Upper lobe of right lung (tissue), 1 donor: ENCODE measurements at regions not wholly inside any gene's neighbourhood (a gene's known extent, or its start where the extent isn't known, plus 50 kb on each side); places are given as distances from the start of the nearest gene placed in this dataset.

Experiments used
- ATAC-seq: fragments of 200-7000 bp; cut with Tn5 transposase; one replicate; pipeline ENCODE4 v1.9.1; 2020; ENCODE audit warnings: mild to moderate bottlenecking, moderate library complexity
- DNase-seq: peaks from one replicate; pipeline ENCODE4 v3.0.0-alpha.2; 2020
- H3K27ac ChIP-seq: fragments of 200-600 bp; one replicate; pipeline ENCODE4 v1.8.0; 2022
- H3K27me3 ChIP-seq: fragments of 200-600 bp; one replicate; pipeline ENCODE4 v1.8.0; 2022; ENCODE audit warnings: mild to moderate bottlenecking
- H3K36me3 ChIP-seq: fragments of 200-600 bp; one replicate; pipeline ENCODE4 v1.8.0; 2022
- H3K4me1 ChIP-seq: fragments of 200-600 bp; one replicate; pipeline ENCODE4 v1.8.0; 2022
- H3K4me3 ChIP-seq: fragments of 200-600 bp; one replicate; pipeline ENCODE4 v1.8.0; 2022; ENCODE audit warnings: mild to moderate bottlenecking
- H3K9me3 ChIP-seq: fragments of 200-600 bp; one replicate; pipeline ENCODE4 v1.8.0; 2022
- intact Hi-C: fragments of 100-400 bp; cut with DNase I; formaldehyde crosslinking; loops from one replicate; pipeline ENCODE4 v1.11.0; 2022
- TF ChIP-seq, protein P1 (sequence below): fragments of 200-600 bp; IDR thresholded peaks from one replicate; pipeline ENCODE4 v1.8.0; 2022; ENCODE audit warnings: antibody characterized with exemption
- donor health status: DM: no; HTN: yes; CAD: no; lungs with severe emphysema.

DNA sequence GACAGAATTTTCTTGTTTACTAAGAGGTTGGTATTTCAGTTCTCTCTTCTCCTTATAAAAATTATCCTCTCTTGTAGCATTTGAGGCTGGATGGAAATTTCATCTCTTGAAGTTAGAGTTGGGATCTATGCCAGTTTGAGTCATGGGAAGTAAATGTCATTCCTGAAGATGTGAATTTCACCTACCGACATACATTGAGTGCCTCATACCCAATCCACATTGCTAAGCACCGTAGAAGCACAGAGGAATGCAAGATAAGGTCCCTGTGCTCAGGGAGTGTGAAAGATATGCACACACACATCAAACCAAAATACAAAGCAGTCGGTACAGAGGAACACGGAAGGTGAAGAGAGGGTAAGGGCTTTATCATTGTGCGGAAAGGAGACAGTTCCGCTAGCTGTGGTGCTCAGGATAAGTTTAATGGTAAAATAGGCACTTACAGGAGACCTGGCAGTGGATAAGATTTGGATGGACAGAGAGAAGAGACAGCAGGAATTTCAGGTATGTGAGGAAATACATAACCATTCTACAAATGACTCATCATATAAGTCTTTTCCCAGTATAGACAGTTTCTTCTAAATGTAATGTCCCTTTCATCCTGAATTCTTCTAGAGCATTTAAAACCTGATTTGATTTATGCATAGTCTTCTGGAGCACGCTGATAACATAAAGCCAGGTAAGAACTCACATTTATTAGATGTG is 205.3 kb upstream of the ST6GAL2 start:
- Histone ChIP-seq H3K27me3 (no peaks in the 10 kb centered on the region), H3K36me3 (no peaks in the 10 kb centered on the region), H3K27ac (no peak overlapping the region), H3K4me3 (no peak overlapping the region), H3K9me3 (no peaks in the 10 kb centered on the region), H3K4me1 (no peaks in the 10 kb centered on the region)
- DNase-seq = no peak
- TF ChIP-seq, protein P1, sequence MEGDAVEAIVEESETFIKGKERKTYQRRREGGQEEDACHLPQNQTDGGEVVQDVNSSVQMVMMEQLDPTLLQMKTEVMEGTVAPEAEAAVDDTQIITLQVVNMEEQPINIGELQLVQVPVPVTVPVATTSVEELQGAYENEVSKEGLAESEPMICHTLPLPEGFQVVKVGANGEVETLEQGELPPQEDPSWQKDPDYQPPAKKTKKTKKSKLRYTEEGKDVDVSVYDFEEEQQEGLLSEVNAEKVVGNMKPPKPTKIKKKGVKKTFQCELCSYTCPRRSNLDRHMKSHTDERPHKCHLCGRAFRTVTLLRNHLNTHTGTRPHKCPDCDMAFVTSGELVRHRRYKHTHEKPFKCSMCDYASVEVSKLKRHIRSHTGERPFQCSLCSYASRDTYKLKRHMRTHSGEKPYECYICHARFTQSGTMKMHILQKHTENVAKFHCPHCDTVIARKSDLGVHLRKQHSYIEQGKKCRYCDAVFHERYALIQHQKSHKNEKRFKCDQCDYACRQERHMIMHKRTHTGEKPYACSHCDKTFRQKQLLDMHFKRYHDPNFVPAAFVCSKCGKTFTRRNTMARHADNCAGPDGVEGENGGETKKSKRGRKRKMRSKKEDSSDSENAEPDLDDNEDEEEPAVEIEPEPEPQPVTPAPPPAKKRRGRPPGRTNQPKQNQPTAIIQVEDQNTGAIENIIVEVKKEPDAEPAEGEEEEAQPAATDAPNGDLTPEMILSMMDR = no peak
- intact Hi-C loops = no loop called here
- peak; percentile 45 for ATAC-seq

DNA sequence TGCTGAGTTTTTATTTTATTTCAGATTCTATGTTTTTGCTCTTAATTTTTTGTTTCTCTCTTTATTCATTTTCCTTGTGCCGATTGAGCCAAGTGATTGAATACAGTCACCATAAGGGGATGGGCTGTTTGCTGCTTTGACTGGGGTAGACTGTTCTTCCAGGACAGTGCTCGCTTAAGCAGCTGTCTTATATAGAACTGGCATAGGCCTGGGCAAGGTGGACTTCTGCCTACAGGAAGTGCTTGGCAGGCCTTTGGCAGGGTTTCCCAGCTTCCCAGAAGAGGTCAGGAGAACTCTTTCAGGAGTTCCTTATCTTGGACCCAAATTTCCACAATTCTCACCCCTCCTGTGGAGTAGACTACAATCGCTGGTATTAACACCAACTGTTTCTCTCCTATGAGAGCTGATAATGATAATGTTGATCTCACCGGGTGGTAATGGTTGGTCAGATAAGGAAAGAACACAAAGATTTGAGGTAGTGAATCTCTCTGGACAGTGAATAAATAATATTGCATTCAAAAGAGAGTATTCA is 207.5 kb upstream of the ST6GAL2 start:
- Histone ChIP-seq H3K4me3 (no peak overlapping the region), H3K27ac (no peak overlapping the region), H3K4me1 (no peaks in the 10 kb centered on the region), H3K36me3 (no peaks in the 10 kb centered on the region), H3K27me3 (no peaks in the 10 kb centered on the region), H3K9me3 (no peaks in the 10 kb centered on the region)
- intact Hi-C loops = no loop called here
- DNase-seq (no peak), ATAC-seq (no peak)
- TF ChIP-seq, protein P1 = no peak

DNA sequence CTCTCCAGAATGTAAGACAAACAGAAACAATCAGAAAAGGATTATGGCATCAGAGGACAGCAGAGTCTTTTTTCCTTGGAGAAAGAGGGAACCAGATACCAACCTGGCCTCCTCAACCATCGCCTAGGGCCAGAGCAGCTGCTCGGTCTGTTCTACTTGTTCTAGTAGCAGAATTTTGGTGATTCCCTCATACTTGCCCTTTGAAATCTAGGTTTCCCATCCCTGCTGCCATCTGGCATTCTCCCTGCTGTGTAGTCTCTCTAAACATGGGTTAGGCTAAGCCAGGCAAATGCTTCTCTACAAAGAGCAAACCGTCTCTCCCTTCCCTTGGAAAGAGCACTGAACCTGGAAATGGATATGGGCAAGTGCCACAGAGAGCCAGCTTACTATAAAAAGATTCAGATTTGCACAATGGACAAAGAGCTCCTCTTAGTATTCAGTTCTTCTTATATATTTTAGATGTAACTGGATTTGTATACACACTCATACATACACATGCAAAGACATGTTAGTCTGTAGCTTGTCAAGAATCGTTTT is 208.6 kb upstream of the ST6GAL2 start:
- H3K36me3 ChIP-seq = no peaks in the 10 kb centered on the region
- H3K27ac ChIP-seq = no peak overlapping the region
- no peaks in the 10 kb centered on the region for H3K9me3 ChIP-seq
- ATAC-seq (no peak), DNase-seq (no peak)
- H3K4me3 ChIP-seq = no peak overlapping the region
- TF ChIP-seq, protein P1 = no peak
- intact Hi-C loops = no loop called here
- no peaks in the 10 kb centered on the region for H3K4me1 ChIP-seq
- no peaks in the 10 kb centered on the region for H3K27me3 ChIP-seq

GRCh38 chr2:107102176-107102575 is 216.2 kb upstream of the ST6GAL2 start:
- intact Hi-C loops = no loop called here
- DNase-seq (no peak), ATAC-seq (no peak)
- Histone ChIP-seq H3K27ac (no peak overlapping the region), H3K4me3 (no peak overlapping the region), H3K36me3 (no peaks in the 10 kb centered on the region), H3K4me1 (no peaks in the 10 kb centered on the region), H3K27me3 (no peaks in the 10 kb centered on the region), H3K9me3 (no peaks in the 10 kb centered on the region)
- TF ChIP-seq, protein P1 = no peak

DNA sequence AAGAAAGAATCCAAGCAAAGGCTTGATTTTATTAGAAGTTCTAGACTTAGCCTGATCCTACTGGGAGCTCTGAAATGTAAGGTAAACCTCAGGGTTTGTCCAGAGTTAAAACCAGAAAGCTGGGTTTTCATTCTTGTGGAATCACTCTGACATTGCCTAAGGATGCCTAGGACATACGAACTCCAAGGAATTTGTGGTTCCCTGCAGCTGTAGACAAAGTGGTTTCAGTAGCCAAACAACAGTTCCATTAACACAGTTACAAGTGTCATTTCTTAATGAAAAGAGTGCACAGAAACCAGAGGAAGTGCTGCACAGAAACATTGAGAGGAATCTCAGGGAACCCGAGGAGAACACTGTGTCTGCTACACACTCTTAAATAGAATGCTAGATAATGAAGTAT is 221.4 kb upstream of the ST6GAL2 start:
- Histone ChIP-seq H3K4me1 (no peaks in the 10 kb centered on the region), H3K36me3 (no peaks in the 10 kb centered on the region), H3K27ac (no peak overlapping the region), H3K27me3 (no peaks in the 10 kb centered on the region), H3K4me3 (no peak overlapping the region), H3K9me3 (no peaks in the 10 kb centered on the region)
- DNase-seq = no peak
- intact Hi-C loops = no loop called here
- ATAC-seq = no peak
- TF ChIP-seq, protein P1 = no peak
